DOHH2 (cell line): ENCODE measurements at regions not wholly inside any gene's neighbourhood (a gene's known extent, or its start where the extent isn't known, plus 50 kb on each side); places are given as distances from the start of the nearest gene placed in this dataset.

Experiments used
- H3F3A ChIP-seq: fragments of 200-600 bp; sonication (generic), shearing (Covaris generic); 2 replicates; pipeline ENCODE4 v1.6.0; 2016; ENCODE audit warnings: antibody characterized with exemption, mild to moderate bottlenecking; ENCODE audit not compliant: control insufficient read depth, insufficient read depth
- H3K27ac ChIP-seq: fragments of 200-600 bp; sonication (generic); 2 replicates; pipeline ENCODE4 v1.5.1; 2014; ENCODE audit warnings: low read depth, mild to moderate bottlenecking, low read length, moderate library complexity
- H3K27me3 ChIP-seq: fragments of 200-600 bp; sonication (generic); 2 replicates; pipeline ENCODE4 v1.6.1; 2014; ENCODE audit warnings: mild to moderate bottlenecking, low read length, mixed read lengths; ENCODE audit not compliant: control insufficient read depth
- H3K36me3 ChIP-seq: fragments of 200-600 bp; sonication (generic); 2 replicates; pipeline ENCODE4 v1.6.1; 2014; ENCODE audit warnings: mild to moderate bottlenecking, low read length, moderate library complexity, mixed read lengths; ENCODE audit not compliant: control insufficient read depth
- H3K4me1 ChIP-seq: fragments of 200-600 bp; sonication (generic); 2 replicates; pipeline ENCODE4 v1.6.1; 2014; ENCODE audit warnings: mild to moderate bottlenecking, low read length, mixed read lengths; ENCODE audit not compliant: control insufficient read depth
- H3K4me2 ChIP-seq: fragments of 200-600 bp; sonication (generic); 2 replicates; pipeline ENCODE4 v1.6.0; 2014; ENCODE audit warnings: mild to moderate bottlenecking, low read length, moderate library complexity
- H3K4me3 ChIP-seq: fragments of 200-600 bp; sonication (generic); 2 replicates; pipeline ENCODE4 v1.5.1; 2014; ENCODE audit warnings: mild to moderate bottlenecking, low read length, mixed read lengths
- H3K79me2 ChIP-seq: fragments of 200-600 bp; sonication (generic); 2 replicates; pipeline ENCODE4 v1.6.1; 2014; ENCODE audit warnings: mild to moderate bottlenecking, low read length, mixed read lengths; ENCODE audit not compliant: control insufficient read depth
- H3K9me2 ChIP-seq: fragments of 200-600 bp; sonication (generic); replicated peaks from 2 replicates; pipeline ENCODE4 v1.6.1; 2014; ENCODE audit warnings: mild to moderate bottlenecking, low read length, mixed read lengths; ENCODE audit not compliant: control insufficient read depth
- H3K9me3 ChIP-seq: fragments of 200-600 bp; sonication (generic); 2 replicates; pipeline ENCODE4 v1.6.1; 2014; ENCODE audit warnings: antibody characterized with exemption, low read length, mixed read lengths; ENCODE audit not compliant: control insufficient read depth, insufficient read depth
- H4K20me1 ChIP-seq: fragments of 200-600 bp; sonication (generic); 2 replicates; pipeline ENCODE4 v1.6.0; 2014; ENCODE audit warnings: low read depth, mild to moderate bottlenecking, antibody characterized with exemption, low read length, moderate library complexity; ENCODE audit not compliant: control insufficient read depth, insufficient read depth
- EZH2phosphoT487 ChIP-seq: fragments of 200-600 bp; sonication (generic); IDR thresholded peaks from 2 replicates; pipeline ENCODE4 v1.6.1; 2017; ENCODE audit warnings: borderline replicate concordance, mild to moderate bottlenecking, antibody characterized with exemption, low read length, moderate library complexity, mixed read lengths
- TF ChIP-seq, protein P1 (sequence below): fragments of 200-600 bp; sonication (generic); IDR thresholded peaks from one replicate; pipeline ENCODE4 v1.5.1; 2014; ENCODE audit warnings: antibody characterized with exemption, mild to moderate bottlenecking, low read depth, low read length; ENCODE audit not compliant: poor library complexity, severe bottlenecking

DNA sequence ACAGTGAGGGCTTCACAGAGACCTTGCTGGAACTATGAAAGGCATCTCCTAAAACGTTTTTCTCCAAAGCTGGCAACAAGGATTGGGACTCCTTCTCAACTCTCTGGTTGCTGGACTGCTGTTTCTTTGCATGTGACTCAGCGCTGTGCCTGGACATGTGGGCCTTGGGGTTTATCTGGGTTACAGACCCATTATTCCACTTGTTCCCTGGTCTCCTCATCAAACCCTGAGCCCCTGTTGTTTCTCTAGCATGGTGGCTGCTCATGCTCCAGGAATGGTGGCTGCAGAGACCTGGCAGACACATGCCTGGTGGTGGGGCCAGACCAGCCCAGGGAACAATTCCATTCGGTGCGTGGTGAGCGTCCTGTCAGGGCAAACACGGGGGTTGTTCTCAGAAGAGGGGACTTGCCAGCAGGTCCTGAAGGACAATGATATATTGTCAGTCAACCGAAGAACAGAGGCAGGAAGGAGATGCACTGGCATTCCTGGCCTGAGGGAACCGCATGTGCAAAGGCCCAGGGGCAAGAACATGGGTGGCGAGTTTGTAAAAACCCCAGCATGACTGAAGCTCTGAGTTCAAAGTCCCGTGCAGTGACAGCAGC lies 320.1 kb upstream of the RTL1 start:
- Histone ChIP-seq H3K27ac (no peak overlapping the region), H3K4me3 (no peak overlapping the region)

DNA sequence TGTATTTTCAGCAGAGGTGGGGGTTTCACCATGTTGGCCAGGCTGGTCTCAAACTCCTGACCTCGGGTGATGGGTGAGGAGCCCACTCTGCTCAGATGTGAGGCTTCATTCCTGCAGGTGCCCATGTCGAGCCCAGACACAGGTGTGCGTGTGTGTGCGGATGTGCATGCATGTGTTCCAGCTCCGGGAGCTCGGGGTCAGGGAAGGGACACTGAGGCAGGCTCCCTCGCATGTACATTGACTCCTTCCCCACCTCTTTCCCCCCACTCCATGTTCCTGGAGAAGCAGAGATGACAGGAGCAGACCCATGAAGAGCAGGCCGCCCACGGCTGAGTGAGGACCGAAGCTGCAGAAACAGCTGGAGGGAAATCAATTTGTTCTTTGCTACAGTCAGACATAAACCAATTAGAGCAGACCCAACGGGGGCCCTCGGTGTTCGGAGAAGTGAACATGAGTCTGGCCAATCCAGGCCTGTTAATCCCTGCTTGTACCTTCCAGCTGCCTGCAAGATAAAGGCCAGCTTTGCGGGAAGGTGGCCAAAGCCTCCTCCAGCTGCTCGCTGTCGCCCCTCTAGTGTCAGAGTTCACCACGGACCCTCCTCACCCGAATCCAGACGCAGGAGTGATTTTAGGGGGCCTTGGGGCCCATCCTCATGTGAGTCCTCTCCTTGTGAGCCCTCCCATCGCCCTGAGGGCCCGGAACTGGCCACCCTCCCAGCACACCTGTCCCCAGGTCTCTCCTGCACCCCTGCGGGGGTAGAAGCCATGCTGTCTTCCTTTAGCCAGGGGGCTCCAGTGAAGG lies 321.0 kb upstream of the RTL1 start:
- H3K4me2 ChIP-seq, result no peak overlapping the region
- no peak overlapping the region for H3K27ac ChIP-seq
- H3K4me1 ChIP-seq, result no peaks in the 10 kb centered on the region
- no peaks in the 10 kb centered on the region for H3F3A ChIP-seq
- no peaks in the 10 kb centered on the region for H3K9me3 ChIP-seq
- no peaks in the 10 kb centered on the region for H3K79me2 ChIP-seq
- no peaks in the 10 kb centered on the region for H4K20me1 ChIP-seq
- TF ChIP-seq, protein P1, sequence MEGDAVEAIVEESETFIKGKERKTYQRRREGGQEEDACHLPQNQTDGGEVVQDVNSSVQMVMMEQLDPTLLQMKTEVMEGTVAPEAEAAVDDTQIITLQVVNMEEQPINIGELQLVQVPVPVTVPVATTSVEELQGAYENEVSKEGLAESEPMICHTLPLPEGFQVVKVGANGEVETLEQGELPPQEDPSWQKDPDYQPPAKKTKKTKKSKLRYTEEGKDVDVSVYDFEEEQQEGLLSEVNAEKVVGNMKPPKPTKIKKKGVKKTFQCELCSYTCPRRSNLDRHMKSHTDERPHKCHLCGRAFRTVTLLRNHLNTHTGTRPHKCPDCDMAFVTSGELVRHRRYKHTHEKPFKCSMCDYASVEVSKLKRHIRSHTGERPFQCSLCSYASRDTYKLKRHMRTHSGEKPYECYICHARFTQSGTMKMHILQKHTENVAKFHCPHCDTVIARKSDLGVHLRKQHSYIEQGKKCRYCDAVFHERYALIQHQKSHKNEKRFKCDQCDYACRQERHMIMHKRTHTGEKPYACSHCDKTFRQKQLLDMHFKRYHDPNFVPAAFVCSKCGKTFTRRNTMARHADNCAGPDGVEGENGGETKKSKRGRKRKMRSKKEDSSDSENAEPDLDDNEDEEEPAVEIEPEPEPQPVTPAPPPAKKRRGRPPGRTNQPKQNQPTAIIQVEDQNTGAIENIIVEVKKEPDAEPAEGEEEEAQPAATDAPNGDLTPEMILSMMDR, result no peak
- no peak for TF ChIP-seq EZH2phosphoT487
- no peaks in the 10 kb centered on the region for H3K9me2 ChIP-seq
- no peak overlapping the region for H3K4me3 ChIP-seq
- H3K27me3 ChIP-seq, result no peaks in the 10 kb centered on the region
- H3K36me3 ChIP-seq, result no peaks in the 10 kb centered on the region

More for the DNA sequence above, 320.1 kb upstream of the RTL1 start:
- Histone ChIP-seq H3K79me2 (no peaks in the 10 kb centered on the region), H4K20me1 (no peaks in the 10 kb centered on the region), H3K36me3 (no peaks in the 10 kb centered on the region), H3F3A (no peaks in the 10 kb centered on the region), H3K27me3 (no peaks in the 10 kb centered on the region), H3K4me2 (no peak overlapping the region), H3K4me1 (no peaks in the 10 kb centered on the region), H3K9me2 (no peaks in the 10 kb centered on the region), H3K9me3 (no peaks in the 10 kb centered on the region)
- TF ChIP-seq, protein P1, result no peak
- no peak for TF ChIP-seq EZH2phosphoT487

DNA sequence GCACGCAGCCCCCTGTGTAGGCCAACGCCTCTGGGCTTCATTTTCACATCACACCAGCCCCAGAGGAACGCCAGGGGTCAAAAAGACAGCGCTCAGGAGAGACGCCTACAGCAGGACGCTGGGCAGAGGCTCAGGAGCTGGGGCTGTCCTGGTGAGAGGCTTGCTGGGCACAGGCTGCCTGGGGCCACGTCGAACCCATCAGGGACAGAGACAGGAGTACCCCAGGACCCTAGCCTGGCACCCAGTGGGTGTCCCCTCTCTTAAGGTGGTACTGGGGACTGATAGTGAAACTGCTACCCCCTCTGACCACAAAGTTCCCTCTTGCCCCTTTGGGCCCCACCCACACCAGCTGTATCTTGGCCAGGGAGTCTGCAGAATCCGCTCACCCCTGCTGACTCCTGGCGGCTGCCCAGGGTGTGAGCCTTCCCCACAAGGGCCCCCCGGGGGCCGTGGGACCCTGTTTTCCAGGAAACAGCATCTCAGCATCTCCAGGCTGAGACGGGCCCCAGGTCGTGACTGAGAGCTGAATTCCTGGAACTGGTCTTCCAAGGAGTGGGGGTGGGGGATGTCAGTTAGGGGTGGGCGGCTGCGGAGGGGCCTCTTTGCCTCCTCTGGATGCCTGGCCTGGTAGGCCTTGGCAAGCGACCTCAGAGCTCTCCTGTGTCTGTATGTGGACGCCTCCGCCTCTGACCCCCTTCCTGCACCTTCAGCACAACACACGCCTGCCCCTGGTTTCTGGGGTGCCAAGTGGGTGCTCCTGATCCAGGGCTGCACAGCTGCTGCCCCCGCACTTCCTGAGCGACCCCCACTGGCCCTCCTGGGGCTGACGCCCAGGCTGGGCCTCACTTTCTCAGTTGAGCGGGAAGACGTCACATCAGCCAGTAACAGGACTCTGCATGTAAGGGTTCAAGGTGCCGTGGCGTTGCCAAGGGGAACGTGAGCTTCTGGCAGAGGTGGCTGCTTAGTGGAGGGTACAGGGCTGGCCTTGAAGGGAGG lies 321.9 kb upstream of the RTL1 start:
- Histone ChIP-seq H3K4me3 (no peak overlapping the region), H3K36me3 (no peaks in the 10 kb centered on the region), H3K9me2 (no peaks in the 10 kb centered on the region), H4K20me1 (no peaks in the 10 kb centered on the region), H3K9me3 (no peaks in the 10 kb centered on the region), H3K4me2 (no peak overlapping the region), H3K79me2 (no peaks in the 10 kb centered on the region), H3K27ac (no peak overlapping the region), H3K27me3 (no peaks in the 10 kb centered on the region), H3F3A (no peaks in the 10 kb centered on the region), H3K4me1 (no peaks in the 10 kb centered on the region)
- TF ChIP-seq EZH2phosphoT487, result no peak
- TF ChIP-seq, protein P1, result no peak
